HEK293T (cell line): ENCODE measurements at regions not wholly inside any gene's neighbourhood (a gene's known extent, or its start where the extent isn't known, plus 50 kb on each side); places are given as distances from the start of the nearest gene placed in this dataset.

ENCODE experiments used
- CTCF ChIA-PET: fragments of 350-600 bp; formaldehyde crosslinking; extraction: SDS; loops from one replicate; lab custom pipeline; 2021; ENCODE audit warnings: antibody characterized with exemption, inconsistent platforms; lab: Yijun Ruan, JAX
- POLR2A ChIA-PET: fragments of 350-600 bp; formaldehyde crosslinking; extraction: SDS; loops from one replicate; lab custom pipeline; 2020; ENCODE audit warnings: antibody characterized with exemption, inconsistent platforms; lab: Yijun Ruan, JAX
- DNase-seq: peaks from one replicate; pipeline ENCODE4 v3.0.0; 2012; ENCODE audit warnings: mixed read lengths; ENCODE audit errors: extremely low spot score
- ARNT ChIP-seq: fragments of 450-650 bp; IDR thresholded peaks from 2 replicates; pipeline ENCODE4 v1.6.1; 2017; ENCODE audit warnings: mild to moderate bottlenecking
- BHLHE40 ChIP-seq: fragments of 450-650 bp; IDR thresholded peaks from 2 replicates; pipeline ENCODE4 v1.6.1; 2016; ENCODE audit warnings: mild to moderate bottlenecking, moderate library complexity, borderline replicate concordance
- CTBP1 ChIP-seq: fragments of 450-650 bp; IDR thresholded peaks from 2 replicates; pipeline ENCODE4 v1.6.1; 2016; ENCODE audit warnings: borderline replicate concordance
- ELF4 ChIP-seq: fragments of 450-650 bp; IDR thresholded peaks from 2 replicates; pipeline ENCODE4 v1.6.1; 2017; ENCODE audit warnings: antibody characterized with exemption
- FOXA1 ChIP-seq: fragments of 450-650 bp; IDR thresholded peaks from 2 replicates; pipeline ENCODE4 v1.6.1; 2016; ENCODE audit warnings: mild to moderate bottlenecking
- FOXK2 ChIP-seq: fragments of 450-650 bp; IDR thresholded peaks from 2 replicates; pipeline ENCODE4 v1.6.1; 2016; ENCODE audit warnings: mild to moderate bottlenecking
- FOXM1 ChIP-seq: fragments of 450-650 bp; IDR thresholded peaks from 2 replicates; pipeline ENCODE4 v1.6.1; 2017; ENCODE audit warnings: mild to moderate bottlenecking, borderline replicate concordance
- HDGF ChIP-seq: fragments of 450-650 bp; IDR thresholded peaks from 2 replicates; pipeline ENCODE4 v1.6.1; 2017; ENCODE audit warnings: antibody characterized with exemption, borderline replicate concordance
- L3MBTL2 ChIP-seq: fragments of 450-650 bp; conservative IDR thresholded peaks from 2 replicates; pipeline ENCODE4 v1.6.1; 2016; ENCODE audit warnings: mild to moderate bottlenecking
- LEF1 ChIP-seq: fragments of 450-650 bp; IDR thresholded peaks from 2 replicates; pipeline ENCODE4 v1.6.1; 2017; ENCODE audit warnings: mild to moderate bottlenecking, borderline replicate concordance
- NFRKB ChIP-seq: fragments of 450-650 bp; IDR thresholded peaks from 2 replicates; pipeline ENCODE4 v1.6.1; 2016; ENCODE audit warnings: mild to moderate bottlenecking, moderate library complexity
- PKNOX1 ChIP-seq: fragments of 450-650 bp; IDR thresholded peaks from 2 replicates; pipeline ENCODE4 v1.6.1; 2016
- SP1 ChIP-seq: fragments of 450-650 bp; IDR thresholded peaks from 2 replicates; pipeline ENCODE4 v1.6.1; 2017
- SUZ12 ChIP-seq: fragments of 450-650 bp; IDR thresholded peaks from 2 replicates; pipeline ENCODE4 v1.6.1; 2016; ENCODE audit warnings: mild to moderate bottlenecking
- TARDBP ChIP-seq: fragments of 450-650 bp; IDR thresholded peaks from 2 replicates; pipeline ENCODE4 v1.6.1; 2016
- ZNF384 ChIP-seq: fragments of 450-650 bp; IDR thresholded peaks from 2 replicates; pipeline ENCODE4 v1.6.1; 2016

- ChIA-PET POLR2A (no interaction called here), CTCF (interaction anchor here (1.2 kb wide), 1 partner anchor 8 kb away, joined by 4 read pairs; no protein-coding TSS in a partner anchor)
- TF ChIP-seq BHLHE40 (no peak), TARDBP (no peak), L3MBTL2 (no peak), HDGF (no peak), ZNF384 (no peak), LEF1 (no peak), FOXA1 (no peak), PKNOX1 (no peak), FOXK2 (no peak), FOXM1 (no peak), ARNT (no peak), ELF4 (no peak), CTBP1 (no peak), SUZ12 (no peak)
- no peak for DNase-seq
Observed at GRCh38 chr2:10520154-10520553, 72.0 kb upstream of the ODC1 start.

GRCh38 chr2:10519394-10519740, 71.2 kb upstream of the ODC1 start:
- CTCF ChIA-PET: no interaction called here
- DNase-seq: no peak
- no peak for TF ChIP-seq FOXK2
- POLR2A ChIA-PET: no interaction called here

GRCh38 chr2:10518470-10519393, 70.6 kb upstream of the ODC1 start:
- TF ChIP-seq SP1 (no peak), FOXK2 (no peak), TARDBP (no peak), BHLHE40 (no peak), ZNF384 (no peak), PKNOX1 (no peak), NFRKB (no peak), SUZ12 (no peak), ELF4 (no peak), FOXA1 (no peak), ARNT (no peak)
- DNase-seq: no peak
- POLR2A ChIA-PET: no interaction called here
- CTCF ChIA-PET: no interaction called here

GRCh38 chr2:10517351-10518043, 69.4 kb upstream of the ODC1 start:
- POLR2A ChIA-PET: no interaction called here
- no peak for TF ChIP-seq FOXM1
- TF ChIP-seq ZNF384: no peak
- CTCF ChIA-PET: interaction anchor here (0.8 kb wide), 1 partner anchor 747 kb away, joined by 3 read pairs; no protein-coding TSS in a partner anchor
- DNase-seq: no peak

- no peak for TF ChIP-seq L3MBTL2
- no peak for TF ChIP-seq BHLHE40
- TF ChIP-seq PKNOX1: no peak
- TF ChIP-seq FOXK2: no peak
- no peak for TF ChIP-seq SP1
- TF ChIP-seq ZNF384: no peak
- no peak for TF ChIP-seq LEF1
- no peak for TF ChIP-seq TARDBP
- TF ChIP-seq FOXM1: no peak
- TF ChIP-seq NFRKB: no peak
- TF ChIP-seq ARNT: no peak
- DNase-seq: no peak
- CTCF ChIA-PET: interaction anchor here (0.6 to 0.8 kb wide), 2 partner anchors 11 to 55 kb away, joined by 3 read pairs; no protein-coding TSS in a partner anchor
- POLR2A ChIA-PET: no interaction called here
Observed at GRCh38 chr2:10515887-10516286, 67.8 kb upstream of the ODC1 start.

DNA sequence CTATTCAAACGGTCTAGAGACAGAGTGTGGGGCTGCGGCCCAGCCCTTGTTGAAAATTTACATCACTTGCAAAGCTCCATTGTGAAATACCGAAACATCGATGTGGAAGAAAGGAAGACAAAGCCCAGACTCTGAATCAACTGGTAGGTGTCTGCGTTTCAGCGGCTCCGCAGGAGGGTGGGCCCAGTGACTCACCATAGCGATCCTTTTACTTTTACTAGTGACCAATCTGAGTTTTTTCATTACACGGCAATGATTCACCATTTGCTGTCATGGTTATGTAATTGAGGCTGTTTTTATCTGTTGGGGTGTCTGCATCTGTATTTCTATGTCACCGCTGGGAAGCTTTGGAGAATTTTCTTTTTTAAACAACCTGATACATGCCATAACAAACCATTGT, 66.6 kb upstream of the ODC1 start:
- no peak for TF ChIP-seq NFRKB
- no peak for TF ChIP-seq CTBP1
- no peak for TF ChIP-seq FOXK2
- TF ChIP-seq ELF4: no peak
- no peak for TF ChIP-seq SUZ12
- TF ChIP-seq PKNOX1: no peak
- no peak for DNase-seq
- CTCF ChIA-PET: no interaction called here
- POLR2A ChIA-PET: no interaction called here
